ENCODE measurements at regions not wholly inside any gene's neighbourhood (a gene's known extent, or its start where the extent isn't known, plus 50 kb on each side); places are given as distances from the start of the nearest gene placed in this dataset.
"Not testable (repeated sequence)": the region's sequence is repeated elsewhere in the genome, so short reads cannot be mapped to it uniquely, and the experiment has no call there.

DNA sequence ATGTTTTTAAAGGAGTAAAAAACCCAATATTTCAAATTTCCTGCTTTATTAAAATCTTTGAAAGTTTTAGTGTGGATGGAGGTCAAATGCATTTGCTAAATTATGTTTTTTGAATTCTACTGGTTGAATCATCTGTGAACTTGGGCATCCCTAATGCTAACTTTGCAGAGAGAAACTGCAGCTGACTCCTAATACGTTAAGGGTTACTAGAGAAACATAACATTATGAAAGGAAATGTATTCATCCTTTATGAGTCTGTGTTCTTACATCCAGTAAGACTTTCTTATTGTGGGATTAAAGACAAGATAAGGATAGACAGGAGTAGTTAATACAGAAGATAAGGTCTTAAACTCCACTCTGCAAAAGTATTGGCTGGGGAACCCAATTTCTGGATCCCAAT is 140.6 kb downstream of the FAM124B start:
- no peak for DNase-seq

DNA sequence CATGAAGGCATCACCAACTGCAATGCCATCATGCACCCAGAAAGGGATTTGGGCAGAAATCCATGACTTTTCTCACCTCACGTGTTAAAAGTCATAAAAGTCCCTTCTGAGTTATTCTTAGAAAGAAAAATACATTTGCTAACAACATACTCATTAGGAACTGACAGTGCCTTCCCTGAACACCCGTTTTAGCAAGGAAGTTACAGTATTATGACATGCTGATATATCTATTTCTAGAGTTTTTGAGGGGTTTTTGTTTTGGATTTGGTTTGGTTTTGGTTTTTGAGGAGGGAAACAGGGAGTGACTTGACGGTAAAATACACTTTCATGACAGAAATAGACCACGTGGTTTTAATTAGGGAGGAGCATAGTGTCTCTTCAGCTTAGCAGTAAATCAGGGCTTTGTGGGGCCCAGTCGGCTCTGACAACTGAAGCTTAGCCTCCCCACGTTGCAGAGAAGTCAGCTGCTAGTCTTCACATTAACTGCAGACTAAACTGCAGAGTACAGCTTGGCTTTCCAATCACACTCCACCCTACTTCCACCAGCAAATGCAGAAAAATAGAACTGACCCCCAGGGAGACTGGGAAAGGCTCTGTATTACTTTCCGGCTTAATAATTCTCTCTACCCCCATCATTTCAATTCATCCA is 141.4 kb downstream of the FAM124B start:
- peak; percentile 92 for DNase-seq

DNA sequence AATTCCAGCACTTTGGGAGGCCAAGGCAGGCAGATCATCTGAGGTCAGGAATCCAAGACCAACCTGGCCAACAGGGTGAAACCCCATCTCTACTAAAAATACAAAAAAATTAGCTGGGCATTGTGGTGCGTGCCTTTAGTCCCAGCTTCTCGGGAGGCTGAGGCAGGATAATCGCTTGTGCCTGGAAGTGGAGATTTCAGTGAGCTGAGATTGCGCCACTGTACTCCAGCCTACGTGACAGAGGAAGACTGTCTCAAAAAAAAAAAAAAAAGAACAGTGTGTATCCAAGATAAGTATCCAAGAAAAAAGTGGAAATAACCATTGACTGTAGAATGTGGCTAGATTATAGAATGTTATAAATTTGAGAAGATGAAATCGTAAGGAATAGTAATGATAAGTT is 142.1 kb downstream of the FAM124B start:
- no peak for DNase-seq

DNA sequence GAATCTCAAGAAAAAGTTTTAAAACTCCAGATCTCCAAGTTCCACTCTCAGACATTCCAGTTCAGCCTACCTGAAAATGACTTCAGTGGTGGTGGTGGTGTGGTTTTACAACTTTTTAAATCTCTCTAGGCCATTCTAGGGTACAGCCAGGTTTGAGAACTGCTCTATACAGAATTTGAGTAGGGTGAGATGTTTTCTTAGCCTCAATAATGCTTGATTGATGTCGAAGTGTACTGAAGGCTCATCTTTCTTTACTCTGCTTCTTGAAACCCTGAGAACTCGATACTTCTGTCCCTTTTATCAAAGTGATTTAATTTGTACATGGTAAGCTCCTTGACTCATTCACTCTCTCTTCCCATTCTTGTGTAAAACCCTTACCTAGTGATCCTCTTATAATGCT is 143.8 kb downstream of the FAM124B start:
- DNase-seq: no peak

DNA sequence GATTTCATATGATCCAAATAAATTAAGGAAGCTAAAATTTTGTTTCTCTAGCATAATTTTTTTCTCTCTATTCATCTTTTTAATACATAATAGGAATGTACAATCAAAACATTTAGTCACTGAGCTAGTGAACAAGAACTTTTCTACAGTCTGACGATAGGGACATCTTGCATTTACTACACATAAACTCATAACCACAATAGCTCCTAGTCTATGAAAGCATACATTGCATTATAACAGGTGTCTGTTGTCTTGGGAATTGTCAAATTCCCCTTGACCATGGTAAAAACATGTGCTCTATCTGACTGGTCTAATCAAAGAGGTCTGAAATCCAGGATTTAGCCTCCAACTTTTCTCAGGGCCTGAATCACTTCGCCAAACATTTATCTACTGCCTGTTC is 144.8 kb downstream of the FAM124B start:
- DNase-seq: no peak

DNA sequence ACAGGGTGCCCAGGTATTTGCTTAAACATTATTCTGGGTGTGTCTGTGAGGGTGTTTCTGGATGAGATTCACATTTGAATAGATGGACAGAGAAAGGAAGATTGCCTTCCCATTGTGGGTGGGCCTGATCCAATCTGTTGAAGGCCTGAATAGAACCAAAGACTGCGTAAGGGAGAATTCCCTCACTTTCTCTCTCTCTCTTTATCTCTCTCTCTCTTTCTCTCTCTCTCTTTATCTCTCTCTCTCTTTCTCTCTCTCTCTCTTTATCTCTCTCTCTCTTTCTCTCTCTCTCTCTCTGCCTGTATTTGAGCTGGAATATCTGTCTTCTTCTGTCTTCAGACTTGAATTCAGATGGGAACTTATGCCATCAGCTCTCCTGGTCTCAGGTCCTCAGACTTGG is 148.4 kb downstream of the FAM124B start:
- no peak for DNase-seq

DNA sequence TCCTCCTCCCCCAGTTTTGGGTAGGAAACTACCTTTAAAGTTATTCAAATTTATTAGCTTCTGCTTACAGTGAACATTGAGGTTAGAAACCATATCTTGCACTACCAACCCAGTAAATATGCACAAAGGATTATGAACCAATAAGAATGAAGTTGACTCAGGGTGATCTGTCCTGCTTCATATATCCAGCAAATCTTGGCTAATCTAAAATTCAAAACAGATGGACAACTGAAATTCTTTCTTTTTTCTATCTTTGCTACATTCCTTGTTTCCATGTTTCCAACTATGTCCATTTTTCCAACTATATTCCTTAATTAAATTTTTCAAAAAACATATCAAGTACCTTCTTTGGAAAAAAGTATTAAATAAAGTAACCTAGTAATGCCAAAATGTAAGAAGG is 149.3 kb downstream of the FAM124B start:
- DNase-seq: no peak

DNA sequence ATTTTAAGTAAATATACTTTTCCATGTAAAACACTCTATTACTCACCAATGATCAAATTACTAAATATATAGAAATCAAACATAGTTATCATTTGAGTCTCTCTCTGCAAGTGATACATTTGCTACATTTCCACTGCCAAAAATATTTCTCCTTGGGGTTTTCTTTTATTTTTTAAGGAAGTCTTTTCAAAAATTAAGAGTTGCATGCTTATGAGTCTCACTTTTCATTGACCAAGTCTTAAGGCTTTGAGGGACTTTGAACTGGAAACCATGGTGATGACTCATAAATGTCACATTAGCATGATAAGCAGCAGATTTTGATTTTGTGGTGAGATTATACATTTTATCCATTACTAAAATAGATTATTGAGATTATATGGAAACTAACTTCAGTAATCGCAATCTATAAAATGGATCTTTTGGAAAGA is 152.9 kb downstream of the FAM124B start:
- DNase-seq: no peak

DNA sequence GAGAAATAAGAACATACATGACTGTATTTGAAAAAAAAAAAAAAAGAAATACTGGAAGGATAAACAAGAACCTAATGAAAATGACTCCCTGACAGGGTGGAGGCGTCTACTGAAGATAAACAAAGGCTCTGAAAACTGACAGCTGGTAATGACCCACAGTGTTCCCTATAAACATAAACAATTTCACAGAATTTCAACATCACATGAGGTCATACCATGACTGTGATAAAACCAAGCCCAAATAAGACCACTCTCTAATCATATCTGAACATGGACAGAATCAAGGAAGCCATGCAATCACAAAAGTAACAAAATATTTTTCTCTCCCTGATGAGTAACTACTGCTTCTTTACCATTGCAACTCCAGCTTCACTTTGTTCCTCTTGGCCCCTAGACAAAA is 159.3 kb downstream of the FAM124B start:
- no peak for DNase-seq

DNA sequence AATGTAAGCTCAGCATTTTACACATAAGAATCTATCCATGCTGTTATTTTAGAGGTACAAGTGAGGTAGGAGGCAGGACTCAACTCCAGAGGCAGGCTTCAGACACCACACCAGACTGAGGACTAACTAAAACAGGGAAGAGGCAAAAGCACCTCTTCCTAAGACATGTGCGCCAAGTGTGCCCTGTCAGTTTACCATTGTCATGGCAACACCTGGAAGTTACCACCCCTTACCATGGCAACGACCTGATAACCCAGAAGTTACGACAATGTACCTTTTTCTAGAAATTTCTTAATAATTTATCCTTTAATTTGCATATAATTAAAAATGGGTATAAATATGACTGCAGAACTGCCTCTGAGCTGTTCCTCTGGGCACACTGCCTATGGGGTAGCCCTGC is 160.1 kb downstream of the FAM124B start:
- DNase-seq: no peak

DNA sequence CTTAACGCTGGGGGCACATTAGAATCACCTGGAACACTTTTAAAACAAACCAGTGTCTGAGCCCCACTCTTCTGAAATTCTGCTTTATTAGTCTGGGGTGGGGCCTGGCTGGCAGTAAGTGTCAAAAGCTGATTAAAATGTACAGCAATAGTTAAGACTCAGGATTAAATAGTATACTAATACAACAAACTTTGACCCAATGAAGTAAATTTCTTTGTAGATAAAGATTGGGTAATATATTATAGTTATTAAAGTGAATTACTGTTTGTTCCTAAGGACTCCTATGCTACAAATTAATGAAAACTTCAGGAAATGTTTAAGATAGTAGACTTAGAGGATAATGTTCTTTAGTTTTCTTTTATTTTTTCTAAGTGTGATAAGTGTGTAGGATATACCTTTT is 160.9 kb downstream of the FAM124B start:
- DNase-seq: no peak

DNA sequence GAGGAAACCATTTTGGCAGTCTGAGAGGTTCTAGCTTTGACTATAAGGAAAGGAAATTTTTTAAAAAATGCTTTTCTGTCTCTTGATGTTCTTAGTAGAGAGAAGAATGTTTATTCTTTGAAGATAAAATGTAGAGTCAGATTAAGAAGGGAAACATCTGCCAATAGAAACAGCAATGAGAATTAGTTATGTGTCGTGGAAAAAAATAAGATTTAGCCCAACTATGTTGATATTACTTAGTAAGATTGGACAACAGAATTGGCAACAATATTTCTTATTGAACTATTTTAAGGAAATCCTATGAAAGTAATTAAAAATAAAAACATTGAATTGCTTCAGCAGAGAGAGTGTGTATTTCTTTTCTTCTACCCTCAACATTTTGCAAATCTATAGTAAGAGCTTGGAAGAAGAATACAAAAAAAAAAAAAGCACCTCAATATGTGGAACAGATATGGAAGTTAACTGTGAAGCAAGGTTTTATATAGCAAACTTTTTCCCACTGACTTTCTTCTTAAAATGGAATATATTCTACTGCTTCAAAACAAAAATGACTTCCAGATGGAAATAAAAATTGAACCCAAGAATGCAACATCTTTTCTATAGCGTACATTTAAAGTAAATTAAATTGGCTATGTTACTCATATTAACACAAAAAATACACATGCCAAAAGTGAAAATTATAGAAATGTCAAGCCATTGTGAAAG is 177.9 kb downstream of the FAM124B start:
- peak; percentile 9 for DNase-seq

DNA sequence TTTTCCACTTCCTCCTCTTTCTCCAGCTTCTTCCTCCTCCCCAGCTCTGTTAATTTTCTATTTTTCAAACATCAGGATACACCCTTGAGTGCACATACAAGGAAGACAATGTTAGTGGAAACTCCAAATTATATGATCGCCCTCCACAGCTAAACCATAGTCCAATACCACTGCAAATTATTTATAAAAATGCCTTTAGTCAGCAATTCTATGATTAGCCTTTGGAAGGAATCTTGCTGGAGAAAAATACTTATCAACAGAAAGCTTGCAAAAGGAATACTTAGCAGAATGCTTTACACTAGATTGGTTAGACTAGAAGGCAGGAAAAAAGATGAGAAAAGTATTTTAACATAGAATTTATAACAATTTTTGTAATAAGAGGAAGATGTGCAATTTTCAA is 178.9 kb downstream of the FAM124B start:
- no peak for DNase-seq

DNA sequence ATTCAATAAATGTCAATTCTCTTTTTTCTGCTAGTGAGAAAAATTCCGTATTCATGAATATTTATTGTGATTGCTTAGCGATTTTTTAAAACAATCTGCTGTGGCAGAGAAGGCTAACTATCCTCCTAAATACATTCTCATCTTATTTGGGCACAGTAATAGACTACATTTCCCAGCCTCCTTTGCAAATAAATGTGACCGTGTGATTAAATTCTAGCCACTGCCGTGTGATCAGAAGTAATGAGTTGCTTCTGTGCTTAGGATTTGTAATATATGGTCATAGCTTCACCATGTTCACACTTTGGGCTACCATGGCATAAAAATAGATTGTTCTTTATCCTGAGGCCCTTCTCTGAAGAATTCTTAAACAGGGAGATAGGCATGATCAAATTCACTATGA is 179.6 kb downstream of the FAM124B start:
- no peak for DNase-seq

DNA sequence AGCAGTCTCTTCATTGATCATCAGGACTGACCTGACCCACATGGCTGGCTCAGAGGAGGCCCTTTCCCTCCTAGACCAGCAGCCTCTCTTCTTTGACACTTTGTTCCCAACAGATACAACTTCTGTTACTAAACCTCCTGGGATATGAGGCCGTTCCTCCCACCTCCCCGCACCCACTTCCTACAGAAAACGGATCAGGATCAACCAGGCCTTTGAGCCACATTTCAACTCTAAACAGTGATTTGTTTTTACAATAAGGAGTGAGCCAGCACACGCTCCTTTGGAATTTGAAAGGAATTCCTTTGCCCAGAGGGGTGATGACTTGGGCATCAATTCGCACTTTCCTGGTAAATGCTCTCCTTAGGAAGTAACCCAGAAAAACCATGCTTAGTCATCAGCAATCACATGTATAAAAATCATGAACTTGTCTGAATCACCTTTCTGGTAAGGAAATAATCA is 180.4 kb downstream of the FAM124B start:
- no peak for DNase-seq

DNA sequence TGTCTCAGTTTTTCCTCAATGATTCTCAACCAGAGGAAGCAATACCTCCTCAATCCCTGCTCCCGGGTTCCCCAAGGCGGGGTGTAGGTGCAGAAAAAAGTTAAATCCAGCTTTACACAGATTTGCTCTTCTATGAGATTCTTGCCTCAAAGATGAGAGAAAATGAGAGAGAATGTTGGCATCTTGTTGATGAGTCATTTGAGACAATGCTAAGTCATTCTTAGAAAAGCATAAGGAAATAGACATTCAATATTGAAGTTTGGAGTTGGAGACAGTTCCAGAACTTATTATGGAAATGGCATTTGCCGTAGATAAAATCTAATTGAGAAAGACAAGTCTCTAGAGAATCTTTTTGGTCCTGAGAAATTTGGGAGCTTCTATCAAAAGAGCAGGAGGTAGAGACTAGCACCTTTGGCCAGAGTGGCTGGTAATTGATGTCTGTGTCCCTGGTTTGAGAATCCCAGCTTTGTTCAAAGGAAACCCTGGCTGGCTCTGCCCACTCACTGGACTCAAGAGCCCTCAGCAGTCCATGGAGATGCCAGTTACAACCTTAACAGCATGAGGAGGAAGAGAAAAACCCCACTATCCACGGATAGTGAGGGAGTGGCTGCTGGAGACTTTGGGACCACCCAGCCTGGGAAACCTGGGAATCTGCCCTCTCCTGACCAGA is 181.2 kb downstream of the FAM124B start:
- no peak for DNase-seq

DNA sequence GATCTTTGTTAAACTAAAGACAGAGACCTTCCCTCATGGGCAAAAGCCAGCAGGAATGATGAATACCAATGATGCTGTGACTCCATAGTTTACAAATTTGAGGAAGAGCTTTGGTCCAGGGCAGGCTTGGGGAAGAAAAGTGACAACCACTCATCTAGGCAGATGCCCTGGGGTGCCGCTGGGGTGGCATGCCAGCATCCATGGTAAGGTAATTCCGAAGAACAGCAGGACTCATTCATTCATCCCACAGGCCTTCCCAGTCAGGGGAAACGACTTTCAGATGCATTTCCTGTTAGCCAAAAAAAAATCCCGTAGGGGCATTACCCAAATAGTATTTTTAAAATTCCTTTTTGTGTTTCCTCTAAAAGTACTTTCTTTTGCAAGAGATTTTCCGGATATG is 180.7 kb upstream of the SERPINE2 start:
- DNase-seq: no peak

DNA sequence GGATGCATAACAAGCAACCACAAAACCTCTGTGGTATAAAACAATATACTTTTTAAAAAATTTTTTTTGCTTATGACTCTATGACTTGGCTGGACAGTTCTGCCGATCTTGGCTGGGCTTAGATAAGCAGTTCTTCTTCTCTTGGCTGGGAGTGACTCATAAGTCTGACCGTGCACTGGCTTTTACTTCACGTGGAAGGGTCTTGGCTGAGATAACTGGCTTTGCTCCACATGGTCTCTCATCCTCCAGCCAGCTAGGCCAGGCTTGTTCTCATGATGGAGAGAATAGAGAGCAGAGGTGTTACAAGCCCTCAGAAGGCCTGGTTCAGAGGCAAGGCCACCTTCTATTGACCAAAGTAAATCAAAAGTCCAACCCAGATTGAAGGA is 178.9 kb upstream of the SERPINE2 start:
- DNase-seq: peak; percentile 45

DNA sequence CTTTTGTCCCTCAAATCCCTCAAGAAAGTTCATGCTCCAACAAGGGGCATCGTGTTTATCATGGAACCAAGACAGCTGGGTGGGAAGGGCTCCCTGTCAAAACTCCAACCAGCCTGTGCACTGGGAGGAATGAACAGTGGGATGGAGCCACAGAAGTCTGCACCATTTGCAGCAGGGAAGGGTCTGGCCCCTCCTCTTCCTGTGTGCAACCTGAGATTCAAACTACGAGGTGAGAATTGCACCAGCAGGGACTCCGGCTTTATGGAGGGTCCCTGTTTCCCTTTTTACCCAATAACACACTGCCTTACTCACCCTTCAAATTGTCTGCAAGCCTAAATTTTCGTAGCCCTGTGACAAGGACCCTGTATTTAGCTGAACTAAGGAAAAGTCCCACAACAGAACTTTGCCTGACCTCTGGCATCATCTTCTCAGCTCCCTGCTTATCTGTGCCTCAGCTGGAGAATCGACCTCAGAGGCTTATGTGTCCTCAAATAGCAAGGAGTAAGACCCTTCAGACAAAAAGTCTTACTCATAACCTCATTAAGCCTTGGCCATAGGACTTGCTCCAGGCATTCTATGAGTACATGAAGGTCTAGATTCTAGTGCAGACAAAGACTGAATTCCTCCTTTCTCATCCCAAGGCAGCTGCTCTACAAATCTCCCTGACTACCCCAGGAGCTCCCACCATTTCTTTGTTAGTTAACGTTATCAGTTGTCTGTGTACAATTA is 178.3 kb upstream of the SERPINE2 start:
- no peak for DNase-seq

DNA sequence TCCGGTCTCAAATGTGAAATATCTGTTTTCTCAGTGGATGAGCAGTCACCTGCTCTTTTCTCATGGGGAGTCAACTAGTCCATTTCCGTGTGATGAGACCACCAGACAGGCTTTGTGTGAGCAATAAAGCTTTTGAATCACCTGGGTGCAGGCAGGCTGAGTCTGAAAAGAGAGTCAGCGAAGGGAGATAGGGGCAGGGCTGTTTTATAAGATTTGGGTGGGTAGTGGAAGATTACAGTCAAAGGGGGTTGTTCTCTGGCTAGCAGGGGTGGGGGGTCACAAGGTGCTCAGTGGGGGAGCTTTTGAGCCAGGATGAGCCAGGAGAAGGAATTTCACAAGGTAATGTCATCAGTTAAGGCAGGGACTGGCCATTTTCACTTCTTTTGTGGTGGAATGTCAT is 176.5 kb upstream of the SERPINE2 start:
- DNase-seq: not testable (repeated sequence)

DNA sequence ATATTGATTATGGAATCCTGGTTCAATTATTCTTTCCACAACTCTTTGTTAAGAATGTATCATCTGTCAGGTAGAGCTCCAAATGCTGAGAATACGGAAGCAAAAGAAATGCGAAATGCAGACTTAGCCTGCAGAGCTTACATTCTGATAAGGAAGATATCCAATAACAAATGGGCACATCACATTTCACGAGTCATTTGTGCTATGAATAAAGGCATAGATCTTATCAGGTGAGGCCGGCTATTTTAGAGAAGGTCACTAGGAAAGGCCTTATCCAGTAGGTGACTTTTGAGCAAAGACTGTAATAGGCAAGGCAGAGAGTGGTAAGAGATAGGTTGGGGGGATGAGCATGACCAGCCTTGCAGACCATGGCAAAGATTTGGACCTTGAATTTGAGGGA is 174.3 kb upstream of the SERPINE2 start:
- DNase-seq: no peak

DNA sequence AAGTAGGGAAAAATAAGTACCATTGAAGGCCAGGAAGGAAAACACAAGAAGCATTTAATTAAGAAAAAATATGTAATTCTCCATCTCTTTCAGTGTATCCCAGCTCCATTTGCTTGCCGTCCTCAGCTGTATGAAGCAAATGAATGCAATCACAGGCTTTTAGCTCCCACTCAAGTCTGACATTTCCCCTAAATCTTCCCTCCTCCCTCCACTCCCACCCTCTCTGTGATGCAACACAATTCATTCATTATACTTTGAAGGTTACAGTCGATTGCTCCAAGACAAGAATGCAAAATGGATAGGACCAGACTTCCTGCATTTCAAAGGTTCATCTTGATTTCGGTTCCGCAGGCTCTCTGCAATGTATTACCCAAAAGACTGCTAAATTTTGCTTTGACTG is 172.7 kb upstream of the SERPINE2 start:
- peak; percentile 48 for DNase-seq

DNA sequence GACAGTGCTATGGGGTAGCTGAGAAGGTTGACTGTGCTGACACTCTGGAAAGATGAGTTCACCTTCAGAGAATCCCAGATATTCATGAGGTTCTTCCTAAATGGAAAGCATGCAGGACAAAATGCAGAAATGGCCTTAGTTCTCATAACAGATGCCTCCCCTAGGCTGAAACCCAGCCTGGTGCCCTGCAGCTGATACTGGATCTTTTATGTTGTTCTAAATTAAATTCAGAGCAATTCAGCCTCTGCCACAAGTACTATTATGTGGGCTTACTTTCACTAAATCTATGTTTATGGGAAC is 172.0 kb upstream of the SERPINE2 start:
- DNase-seq: no peak

All from skin of body (tissue), 1 donor.